NK-92 (cell line): ENCODE measurements at regions not wholly inside any gene's neighbourhood (a gene's known extent, or its start where the extent isn't known, plus 50 kb on each side); places are given as distances from the start of the nearest gene placed in this dataset.

Source experiments
- DNase-seq: peaks from one replicate; lab custom pipeline; 2025; ENCODE audit not compliant: unreplicated experiment; lab: John Stamatoyannopoulos, UW

DNA sequence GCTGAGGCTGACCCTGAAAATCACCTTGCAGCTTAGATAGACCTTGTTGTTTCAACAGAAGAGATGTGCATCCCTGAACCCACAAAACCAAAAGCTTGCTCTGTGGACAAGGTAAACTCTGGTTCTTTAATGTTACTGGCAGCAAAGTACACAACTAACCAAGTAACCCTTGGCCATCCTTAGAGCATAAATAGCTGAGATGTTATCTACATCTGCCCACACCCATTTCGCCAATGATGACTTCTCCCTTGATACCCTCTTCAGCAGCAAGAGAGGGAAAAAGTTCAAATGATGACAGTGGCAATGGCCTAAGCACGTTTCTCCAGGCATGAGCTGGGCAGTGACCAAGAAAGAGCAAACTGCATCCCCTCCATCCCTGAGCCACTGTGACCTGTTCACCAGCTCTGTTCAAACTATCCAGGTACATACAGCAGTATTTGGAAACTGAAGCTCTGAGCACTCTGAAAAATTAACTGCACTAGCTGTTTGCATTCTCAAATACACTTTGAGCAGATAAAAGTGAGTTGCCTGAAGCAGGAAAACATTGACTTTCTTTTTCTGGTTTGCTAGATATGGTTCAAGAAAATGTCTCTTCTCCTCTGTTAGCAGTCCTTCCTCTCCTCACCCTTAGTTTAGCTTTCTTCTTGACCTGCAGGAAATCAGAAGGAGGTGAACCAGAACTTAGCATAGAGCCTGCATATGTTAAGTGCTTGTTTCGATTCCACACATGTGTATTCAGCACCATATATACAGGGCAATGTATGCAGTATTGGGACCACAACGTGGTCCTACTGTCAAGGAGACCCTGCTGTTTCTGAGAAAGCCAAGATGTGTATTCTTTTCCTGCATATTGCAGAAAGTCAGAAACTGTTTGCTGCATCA lies 231.7 kb downstream of the FOXO1 start:
- DNase-seq: no peak

DNA sequence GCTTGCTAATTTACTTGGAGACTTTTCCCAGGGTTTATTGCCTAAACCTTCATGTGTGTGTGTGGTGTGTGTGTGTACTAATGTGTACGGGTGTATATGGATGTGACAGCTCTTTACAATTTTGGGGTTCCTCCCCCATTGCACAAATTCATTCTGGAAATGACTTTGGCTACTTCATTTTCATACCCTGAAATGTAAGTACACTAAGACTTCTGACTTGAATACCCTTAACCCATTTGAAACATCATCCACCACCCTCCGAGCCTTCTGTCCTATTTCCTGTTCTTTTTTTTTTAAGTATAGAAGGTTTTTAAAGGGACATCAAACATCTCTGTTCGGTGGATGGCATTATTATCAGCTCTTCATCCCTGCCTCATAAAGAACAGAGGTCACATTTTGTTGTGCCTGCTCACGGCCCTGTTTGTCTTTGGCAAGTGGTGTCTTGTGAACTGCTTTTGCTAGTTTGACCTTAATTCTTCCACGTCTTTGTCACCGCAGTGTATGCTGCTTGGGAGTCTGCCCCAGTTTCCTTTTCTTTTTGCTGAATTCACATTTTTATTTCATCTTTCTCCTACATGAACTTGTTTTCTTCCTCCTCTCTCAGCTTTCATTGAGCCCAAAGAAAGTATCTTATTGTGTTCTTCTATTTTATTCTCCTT lies 228.3 kb downstream of the FOXO1 start:
- DNase-seq: no peak

DNA sequence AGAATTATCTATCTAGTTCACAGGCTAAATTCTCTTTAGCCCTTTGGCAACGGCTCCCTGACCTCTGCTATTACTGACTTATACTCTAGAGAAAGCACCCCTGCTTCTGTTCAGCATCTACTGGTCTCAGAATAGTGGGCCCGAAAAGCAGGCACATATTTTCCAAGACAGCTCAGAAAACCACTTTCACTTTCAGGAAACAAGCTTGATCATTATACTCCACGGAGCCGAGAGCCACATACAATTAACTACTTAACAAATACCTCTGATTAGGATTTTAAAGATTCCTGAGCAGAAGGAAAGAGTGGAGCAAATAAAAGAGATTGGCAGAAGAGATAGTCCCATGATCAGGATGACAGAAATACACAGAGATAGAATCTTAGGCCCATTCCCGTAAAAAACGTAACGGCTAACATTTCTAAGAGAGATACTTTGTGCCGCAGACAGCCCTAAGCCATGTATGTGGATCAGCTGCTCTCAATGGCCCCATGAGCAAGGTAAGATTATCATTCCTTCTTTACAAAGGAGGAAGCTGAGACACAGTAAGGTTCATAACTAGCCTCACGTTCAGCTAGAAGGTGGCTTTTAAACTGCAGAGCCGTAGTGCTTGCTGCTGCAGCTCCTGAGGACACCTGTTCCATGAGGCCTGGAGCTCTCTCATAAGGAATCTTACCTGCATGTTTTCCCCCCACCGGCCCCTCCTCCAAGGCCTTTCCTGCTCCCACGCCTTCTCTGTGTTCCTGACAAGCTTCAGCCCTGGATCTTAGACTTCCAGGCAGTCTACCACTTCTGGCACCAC lies 227.2 kb downstream of the FOXO1 start:
- no peak for DNase-seq

DNA sequence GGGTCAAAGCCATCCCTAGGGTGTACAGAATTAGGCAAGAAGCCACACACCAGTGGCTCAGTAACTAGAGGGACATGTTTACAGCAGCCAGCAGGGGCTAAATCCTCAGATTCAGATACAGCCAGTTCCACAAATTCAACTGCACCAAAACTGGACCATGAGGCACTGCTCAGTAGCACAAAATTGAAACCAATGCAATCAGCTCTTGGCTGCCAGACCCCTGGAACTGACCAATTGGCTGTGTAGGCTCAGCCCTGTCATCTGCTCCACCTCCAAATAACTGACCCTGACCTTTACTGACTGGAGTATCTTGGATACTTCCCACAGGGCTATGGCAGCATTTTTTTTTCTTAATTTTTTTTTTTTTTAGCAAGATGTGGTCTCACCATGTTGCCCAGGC lies 226.5 kb downstream of the FOXO1 start:
- DNase-seq: no peak

DNA sequence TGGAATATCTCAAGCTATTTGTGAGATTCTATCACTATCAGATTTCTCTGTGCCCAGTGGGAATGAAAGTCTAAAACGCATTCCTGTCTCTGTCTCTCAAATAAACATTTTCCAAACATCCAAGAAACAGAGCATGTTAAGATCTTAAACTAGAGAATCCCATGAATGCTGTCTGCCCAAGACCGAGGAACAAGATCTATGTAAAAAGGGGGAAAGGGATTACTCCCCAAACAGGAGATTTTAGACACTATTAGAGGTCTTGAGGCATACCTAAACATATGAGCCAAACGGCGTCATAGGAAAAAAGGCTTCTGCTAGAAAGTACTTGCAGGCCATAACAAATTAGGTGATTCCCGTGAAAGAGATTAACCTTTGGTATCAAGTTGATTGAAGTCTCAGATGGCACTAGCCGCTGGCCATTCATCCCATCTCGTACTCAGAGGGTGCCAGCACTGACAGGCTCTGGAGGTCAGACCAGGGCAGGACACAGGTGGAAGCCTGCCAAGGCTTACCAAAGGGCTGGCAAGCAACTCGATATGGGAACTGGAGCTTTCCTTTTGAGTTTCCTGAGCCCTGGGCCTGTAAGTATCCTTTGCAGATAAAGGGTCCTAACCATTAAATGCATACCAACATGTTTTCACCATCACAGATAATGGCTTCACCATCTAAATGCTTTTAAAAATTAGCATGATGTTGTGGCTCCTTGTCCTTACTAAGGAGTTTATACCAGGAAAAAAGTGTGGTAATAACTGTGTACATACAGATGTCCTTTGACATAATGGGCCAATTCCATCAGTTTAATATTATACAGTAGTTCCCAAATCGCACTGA lies 225.2 kb downstream of the FOXO1 start:
- no peak for DNase-seq

DNA sequence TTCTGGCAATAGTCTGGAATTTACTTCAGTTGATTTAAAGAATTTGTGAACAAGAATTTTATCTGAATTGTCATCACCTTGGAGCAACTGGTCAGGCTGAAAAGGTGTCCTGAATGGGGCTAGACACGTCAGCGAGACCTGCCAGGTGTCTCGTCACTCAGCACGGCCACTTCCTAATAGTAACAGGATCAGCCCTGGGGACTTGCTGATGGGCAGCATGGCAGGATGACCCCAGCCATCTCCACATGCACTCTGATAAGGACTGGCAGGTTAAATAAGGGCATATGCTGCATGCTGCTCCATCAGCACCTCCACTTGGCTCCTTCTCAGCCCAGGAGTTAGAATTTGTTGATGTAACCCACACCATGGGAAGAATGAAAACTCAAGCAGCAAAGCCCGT lies 224.2 kb downstream of the FOXO1 start:
- DNase-seq: no peak

DNA sequence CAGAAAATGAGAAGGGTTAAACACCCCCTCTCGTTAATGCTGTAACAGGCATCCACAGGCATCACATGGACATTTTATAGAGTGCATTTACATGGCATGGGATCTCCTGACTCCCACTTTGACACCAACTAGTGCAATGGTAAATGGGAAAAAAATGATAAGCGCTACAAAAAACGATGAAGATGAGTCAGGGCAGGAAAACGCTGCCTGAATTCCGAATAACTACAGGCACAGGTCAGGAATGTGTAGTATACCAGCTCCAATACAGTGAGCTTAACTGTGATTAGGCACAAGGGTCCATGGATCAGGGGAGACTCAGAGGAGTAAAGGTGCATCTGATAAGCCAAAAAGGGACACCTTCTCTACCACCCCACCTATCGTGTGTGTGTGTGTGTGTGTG lies 223.6 kb downstream of the FOXO1 start:
- DNase-seq: no peak

DNA sequence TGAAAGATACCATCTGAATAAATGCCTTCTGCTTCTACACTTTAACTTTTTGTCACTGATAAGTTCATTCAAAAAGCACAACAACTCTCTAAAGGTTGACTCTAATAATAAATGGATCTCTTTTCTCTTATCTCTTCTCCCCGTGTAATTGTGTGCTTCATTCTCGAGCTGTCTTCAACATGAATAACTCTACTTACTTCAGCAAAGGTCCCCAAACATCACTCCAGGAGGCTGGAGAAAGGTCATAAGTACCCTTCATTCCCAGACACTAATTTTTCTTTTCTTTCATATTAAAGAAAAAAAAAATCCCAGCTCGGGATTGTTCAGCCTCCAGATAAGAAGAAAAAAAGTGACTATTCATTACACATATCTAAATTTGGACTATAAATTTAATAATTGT lies 222.2 kb downstream of the FOXO1 start:
- no peak for DNase-seq

DNA sequence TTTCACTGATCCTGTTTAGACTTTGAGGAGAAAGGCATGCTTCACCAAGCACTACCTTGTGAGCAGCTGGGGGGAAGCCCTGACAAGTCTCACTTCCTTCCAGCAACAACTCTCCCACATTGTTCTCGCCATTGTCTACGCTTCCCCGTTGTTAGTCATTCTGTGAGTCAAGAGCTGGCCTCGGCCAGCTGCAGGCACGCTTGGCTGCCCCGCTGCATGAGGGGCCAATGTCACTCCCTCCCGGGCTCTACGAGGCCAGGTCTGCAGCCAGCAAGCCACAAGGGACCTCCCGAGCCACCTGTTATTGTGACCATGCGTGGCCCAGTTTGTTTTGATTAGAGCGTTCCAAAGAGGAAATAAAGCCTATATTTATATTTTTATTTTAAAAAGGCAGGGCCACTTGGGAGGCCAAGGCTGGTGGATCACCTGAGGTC lies 220.9 kb downstream of the FOXO1 start:
- DNase-seq: no peak

DNA sequence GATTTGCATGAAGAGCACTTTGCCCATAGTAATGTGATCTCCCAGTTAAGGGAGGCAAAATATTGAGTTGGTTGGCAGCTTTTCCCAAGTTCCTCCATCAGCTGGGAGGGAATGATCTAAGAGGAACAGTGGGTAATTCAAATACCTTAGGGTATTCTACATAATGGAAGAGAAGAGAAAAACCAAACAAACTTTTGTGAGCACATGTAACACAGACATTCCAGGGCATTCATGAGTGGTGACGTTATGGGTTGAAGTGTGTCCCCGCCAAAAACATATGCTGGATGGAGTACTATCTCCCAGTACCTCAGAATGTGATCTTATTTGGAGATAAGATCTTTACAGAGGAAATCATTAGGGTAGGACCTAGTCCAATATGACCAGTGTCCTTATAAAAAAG lies 220.1 kb downstream of the FOXO1 start:
- no peak for DNase-seq

DNA sequence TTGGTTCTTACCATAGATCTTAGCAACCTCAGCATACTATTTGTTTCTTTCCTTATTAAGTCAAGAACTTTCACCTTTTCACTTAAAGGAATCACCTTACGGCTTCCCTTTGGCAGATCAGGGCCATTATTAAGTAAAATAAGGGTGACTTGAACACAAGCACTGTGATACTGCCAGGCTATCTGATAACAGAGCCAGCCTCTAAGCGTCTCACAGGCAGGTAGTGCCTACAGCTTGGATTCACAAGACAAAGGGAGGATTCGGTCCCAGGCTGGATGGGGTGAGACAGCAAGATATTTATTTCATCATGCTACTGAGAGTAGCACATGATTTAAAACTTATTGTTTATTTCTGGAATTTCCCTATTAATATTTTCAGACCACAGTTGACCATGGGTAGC lies 218.6 kb downstream of the FOXO1 start:
- DNase-seq: no peak

DNA sequence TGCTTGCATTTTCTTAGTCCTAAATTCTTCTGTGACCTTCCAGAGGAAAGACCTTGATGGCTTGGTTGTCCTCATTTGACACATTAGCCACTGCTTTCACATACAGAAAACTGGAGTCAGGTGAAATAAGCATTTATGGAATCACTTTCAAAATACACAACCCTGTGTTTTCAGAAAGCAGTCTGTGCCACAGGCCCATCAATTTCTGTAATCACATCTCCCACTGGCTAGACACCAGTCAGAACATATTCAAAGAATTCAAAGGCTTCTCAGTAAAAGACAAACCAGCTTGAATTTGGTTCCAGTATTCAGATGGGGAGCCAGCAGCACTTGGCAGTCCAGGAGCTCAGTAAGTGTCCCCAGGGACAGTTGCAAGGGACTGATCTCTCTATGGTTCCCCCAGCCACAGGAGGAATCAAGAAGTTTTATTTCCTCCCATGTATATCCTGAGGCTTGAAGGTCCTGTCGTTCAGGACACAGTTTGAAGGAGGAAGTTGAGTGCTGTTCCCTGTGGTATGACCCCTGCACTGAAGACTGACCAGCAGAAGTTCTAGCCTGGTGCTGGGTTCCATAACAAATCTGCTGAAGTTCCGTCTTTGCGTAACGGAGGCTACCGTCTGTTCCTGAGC lies 214.3 kb downstream of the FOXO1 start:
- DNase-seq: no peak

DNA sequence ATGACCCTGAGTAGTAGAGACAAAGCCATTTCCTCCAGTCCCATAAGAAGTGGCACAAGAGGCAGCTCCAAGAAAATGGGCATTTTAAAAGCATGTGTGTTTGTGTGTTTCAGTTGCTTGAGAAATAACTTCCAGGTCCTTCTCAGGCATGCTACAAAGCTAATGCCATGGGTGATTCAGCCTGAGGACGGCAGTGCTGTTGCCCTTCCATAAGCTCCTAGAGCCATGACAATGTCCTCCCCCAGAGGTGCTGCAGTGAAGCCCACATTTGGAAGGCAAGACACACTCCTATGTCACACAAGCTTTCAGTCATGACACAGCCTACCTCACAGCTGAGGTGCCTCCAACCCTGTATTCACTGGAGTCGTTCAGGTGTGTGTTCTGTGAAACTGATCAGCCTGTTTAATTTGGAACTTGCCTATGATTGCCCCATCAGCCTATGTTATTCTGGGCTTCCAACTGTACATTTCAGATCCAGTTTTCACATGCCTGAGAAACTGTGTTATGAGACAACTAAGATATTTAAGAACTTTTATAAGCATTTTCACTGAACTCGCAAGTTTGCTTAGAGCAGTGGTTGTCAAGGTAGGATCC lies 213.6 kb downstream of the FOXO1 start:
- no peak for DNase-seq

DNA sequence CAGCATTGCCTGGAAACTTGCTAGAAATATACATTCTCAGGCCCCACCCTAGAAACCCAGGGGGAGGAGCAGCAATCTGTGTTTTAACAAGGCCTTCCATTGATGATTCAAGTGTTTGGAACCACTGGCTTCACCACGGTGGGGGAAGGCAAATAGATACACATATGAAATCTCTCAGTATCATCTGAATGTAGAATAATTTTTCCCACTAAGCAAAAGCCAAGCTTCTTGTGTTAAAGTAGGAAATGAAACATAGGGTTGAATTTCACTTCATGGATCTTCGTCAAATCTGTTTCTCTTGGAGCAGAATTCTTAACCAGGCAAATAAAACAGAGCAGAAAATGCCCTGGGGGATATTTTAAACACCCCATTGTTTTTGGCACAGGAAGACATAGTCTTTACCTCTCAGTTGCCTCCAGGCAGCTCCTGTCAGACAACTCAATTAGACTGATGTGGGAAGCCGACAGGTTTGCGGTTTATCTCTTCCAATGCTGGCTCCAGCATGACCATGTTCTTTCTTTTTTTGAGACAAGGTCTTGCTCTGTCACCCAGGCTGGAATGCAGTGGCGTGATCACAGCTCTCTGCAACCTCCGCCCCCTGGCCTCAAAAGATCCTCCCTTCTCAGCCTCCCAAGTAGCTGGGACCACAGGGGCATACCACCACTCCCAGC lies 213.0 kb downstream of the FOXO1 start:
- no peak for DNase-seq

DNA sequence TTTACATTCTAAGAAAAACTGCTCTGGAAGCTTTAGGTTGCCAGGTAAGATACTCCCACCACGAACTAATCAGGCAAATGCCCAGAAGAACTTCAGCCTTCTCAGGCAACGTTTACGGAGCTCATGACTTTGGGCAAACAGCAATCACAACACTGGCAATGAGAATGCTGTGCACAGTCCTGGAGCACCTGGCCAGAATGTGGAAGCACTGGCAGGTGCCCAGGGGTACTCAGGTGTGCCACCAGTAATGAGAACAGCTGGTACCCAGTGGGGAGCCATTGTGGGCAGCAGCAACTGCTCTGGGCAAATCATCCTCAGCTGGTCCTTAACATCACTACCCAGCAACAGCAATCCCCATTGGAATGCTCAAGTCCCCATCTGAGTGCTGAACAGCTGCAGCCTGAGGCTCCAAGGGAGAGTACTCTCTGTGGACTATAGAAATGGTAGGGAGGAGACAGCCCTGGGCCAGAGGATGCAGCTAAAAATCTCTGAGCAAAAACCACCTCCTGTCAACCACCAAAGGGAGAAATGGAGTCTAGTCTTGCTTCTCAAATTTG lies 210.0 kb downstream of the FOXO1 start:
- no peak for DNase-seq

DNA sequence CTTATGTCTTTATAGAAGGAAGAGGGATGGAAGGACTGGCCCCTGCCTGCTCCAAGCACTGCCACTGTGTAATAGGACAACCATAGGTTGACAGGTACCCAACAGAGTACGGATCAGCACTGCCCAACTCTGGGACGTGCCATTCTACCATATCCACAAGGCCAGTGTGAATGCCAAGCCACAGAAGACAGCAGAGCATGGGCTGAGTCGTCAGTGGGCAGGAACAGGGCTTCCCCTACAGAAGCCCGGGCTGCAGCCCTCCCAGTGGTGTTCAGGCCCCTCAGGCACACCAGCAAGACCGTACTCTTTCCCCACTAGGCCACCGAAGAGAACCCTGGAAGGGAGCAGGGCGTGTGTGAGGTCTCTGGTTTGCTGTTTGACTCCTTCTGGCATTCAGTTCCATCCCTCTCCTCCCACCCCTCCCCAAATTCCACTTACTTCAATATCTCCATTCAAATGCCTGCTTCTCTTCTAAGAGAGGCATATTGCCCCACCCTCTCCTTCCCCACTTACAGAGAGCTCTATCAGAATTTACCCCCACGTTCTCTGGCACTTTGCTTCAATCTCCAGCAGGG lies 209.4 kb downstream of the FOXO1 start:
- DNase-seq: no peak

DNA sequence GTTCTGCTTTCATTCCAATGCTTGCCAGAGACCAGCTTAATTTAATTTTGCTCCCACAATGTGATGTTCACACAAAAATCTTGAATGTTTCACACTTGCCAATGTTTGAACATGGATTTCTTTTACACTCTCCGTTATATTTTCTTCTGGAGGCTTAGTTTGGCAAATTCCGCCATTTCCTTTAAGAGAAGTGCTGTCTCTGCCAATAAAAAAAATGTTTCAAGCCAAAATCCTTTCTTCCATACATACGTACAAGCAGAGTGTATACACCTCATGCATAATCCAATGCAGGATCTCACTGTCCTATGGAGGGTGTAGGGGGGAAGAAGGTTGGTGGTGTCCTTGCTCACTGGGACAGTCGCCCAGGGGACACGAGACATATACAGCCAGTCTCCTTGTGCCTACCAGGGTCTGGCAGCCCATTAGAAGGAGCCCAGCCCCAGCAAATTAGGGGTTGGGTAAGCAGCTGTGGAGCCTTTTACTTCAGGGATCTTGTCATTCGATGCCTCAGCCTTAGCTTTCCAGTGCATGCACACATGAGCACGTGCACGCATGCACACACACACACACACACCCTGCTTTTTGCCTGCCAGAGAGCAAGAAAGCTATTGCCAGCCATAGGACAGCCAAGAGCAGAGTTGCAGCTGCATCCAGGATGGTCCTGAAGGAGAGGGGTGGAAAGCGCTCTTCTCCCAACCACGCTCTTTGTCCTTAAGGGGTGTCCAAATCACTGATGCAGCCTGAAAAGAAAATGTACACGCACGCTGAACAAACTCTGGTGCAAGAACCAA lies 208.3 kb downstream of the FOXO1 start:
- DNase-seq: no peak

DNA sequence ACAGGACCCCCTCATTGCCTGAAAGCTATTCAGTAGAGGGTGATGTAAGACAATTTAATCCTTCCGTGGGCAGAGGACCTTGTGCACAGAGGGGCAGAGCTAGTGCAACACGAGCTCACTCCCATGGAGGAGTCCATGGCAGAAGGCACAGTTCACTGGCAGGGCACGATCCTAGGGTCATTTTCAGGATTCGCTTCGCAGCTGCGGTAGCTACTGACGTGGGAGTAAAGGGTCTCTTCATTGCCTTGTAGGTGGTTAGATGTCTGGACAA lies 207.8 kb downstream of the FOXO1 start:
- DNase-seq: no peak
